Caco-2 (cell line): ENCODE measurements at regions not wholly inside any gene's neighbourhood (a gene's known extent, or its start where the extent isn't known, plus 50 kb on each side); places are given as distances from the start of the nearest gene placed in this dataset.

Experiments used
- BruUV-seq: library from RNA; stranded (reverse); fragments of 400-500 nt; replicated peaks from 2 replicates; lab custom pipeline; 2021; lab: Mats Ljungman, UMichigan
- CTCF ChIA-PET: fragments of 300-600 bp; sonication (Branson Sonifier 250); formaldehyde crosslinking; loops from one replicate; lab custom pipeline; 2022; ENCODE audit warnings: antibody characterized with exemption; lab: Charles Lee
- POLR2A ChIA-PET: fragments of 300-600 bp; sonication (Branson Sonifier 250); formaldehyde crosslinking; loops from one replicate; lab custom pipeline; 2022; ENCODE audit warnings: antibody characterized with exemption; lab: Charles Lee
- DNase-seq, 2 experiments: peaks; one replicate each; pipeline versions ENCODE4 v3.0.0 to v3.0.0-alpha.2; 2020 to 2022
- H3K27me3 ChIP-seq: replicated peaks from 2 replicates; pipeline ENCODE4 v1.6.0; 2011; ENCODE audit warnings: low read length; ENCODE audit not compliant: control insufficient read depth, insufficient read depth
- H3K36me3 ChIP-seq: 2 replicates; pipeline ENCODE4 v1.5.1; 2011; ENCODE audit warnings: low read length; ENCODE audit not compliant: control insufficient read depth, insufficient read depth
- H3K4me1 ChIP-seq: fragments of 250-450 bp; sonication (Bioruptor Pico); 2 replicates; pipeline ENCODE4 v1.5.1; 2020; ENCODE audit warnings: mild to moderate bottlenecking
- H3K4me3 ChIP-seq: 2 replicates; pipeline ENCODE4 v1.5.1; 2011; ENCODE audit warnings: low read depth, mild to moderate bottlenecking, control low read depth, low read length
- H3K9me3 ChIP-seq: fragments of 250-450 bp; sonication (Bioruptor Pico); 2 replicates; pipeline ENCODE4 v1.5.1; 2020; ENCODE audit warnings: mild to moderate bottlenecking, moderate library complexity
- H3K27ac Mint-ChIP-seq: one replicate; pipeline ENCODE4 v1.8.0; 2022; ENCODE audit warnings: mixed read lengths; ENCODE audit not compliant: unreplicated experiment
- H3K27me3 Mint-ChIP-seq: one replicate; pipeline ENCODE4 v1.8.0; 2022; ENCODE audit warnings: mixed read lengths; ENCODE audit not compliant: insufficient read depth, unreplicated experiment
- H3K36me3 Mint-ChIP-seq: one replicate; pipeline ENCODE4 v1.8.0; 2022; ENCODE audit warnings: mild to moderate bottlenecking, mixed read lengths; ENCODE audit not compliant: insufficient read depth, unreplicated experiment
- H3K4me1 Mint-ChIP-seq: one replicate; pipeline ENCODE4 v1.8.0; 2022; ENCODE audit warnings: low read depth, mixed read lengths; ENCODE audit not compliant: unreplicated experiment
- H3K4me3 Mint-ChIP-seq: one replicate; pipeline ENCODE4 v1.8.0; 2022; ENCODE audit warnings: mild to moderate bottlenecking, moderate library complexity, mixed read lengths; ENCODE audit not compliant: unreplicated experiment
- H3K9me3 Mint-ChIP-seq: one replicate; pipeline ENCODE4 v1.8.0; 2022; ENCODE audit warnings: mixed read lengths; ENCODE audit not compliant: unreplicated experiment
- CTCF ChIP-seq, 2 experiments: fragments of 200-600 bp in 1 of 2; IDR thresholded peaks; 1 replicate in 1 of 2; 2 replicates in 1 of 2; pipeline versions ENCODE4 v1.5.1 to v1.8.0; 2011 to 2022; ENCODE audit warnings: antibody characterized with exemption in 1 of 2, control low read depth in 1 of 2, inconsistent platforms in 1 of 2, low read depth in 1 of 2, low read length in 1 of 2, mild to moderate bottlenecking in 1 of 2, moderate library complexity in 1 of 2; ENCODE audit not compliant: insufficient read depth in 1 of 2, severe bottlenecking in 1 of 2, unreplicated experiment in 1 of 2
- intact Hi-C: fragments of 100-400 bp; cut with micrococcal nuclease; formaldehyde crosslinking; loops from one replicate; pipeline ENCODE4 v1.10.0; 2022; ENCODE audit not compliant: unreplicated experiment

- no peaks in the 10 kb centered on the region for H3K27me3 ChIP-seq
- Mint-ChIP-seq H3K27me3 (no peaks in the 10 kb centered on the region), H3K4me3 (no peak overlapping the region), H3K36me3 (no peaks in the 10 kb centered on the region), H3K27ac (no peak overlapping the region), H3K4me1 (no peaks in the 10 kb centered on the region), H3K9me3 (no peaks in the 10 kb centered on the region)
- no peaks in the 10 kb centered on the region for H3K9me3 ChIP-seq
- H3K4me3 ChIP-seq, result no peak overlapping the region
- POLR2A ChIA-PET, result no interaction called here
- no peak for DNase-seq
- TF ChIP-seq CTCF (IDR thresholded peaks at IDR 0.05; ENCODE audit: insufficient read depth in 1 of 2, low read depth in 1 of 2, low read length in 1 of 2, severe bottlenecking in 1 of 2, unreplicated experiment in 1 of 2), result no peak
- no TSS peak for BruUV-seq
- intact Hi-C loops, result no loop called here
- no peaks in the 10 kb centered on the region for H3K4me1 ChIP-seq
- H3K36me3 ChIP-seq, result no peaks in the 10 kb centered on the region
- CTCF ChIA-PET, result no interaction called here
Measured at GRCh38 chr5:152956943-152957613, 533.4 kb upstream of the GRIA1 start.

- peak in 1 of 2 experiments; percentile 30 for DNase-seq
- H3K4me3 Mint-ChIP-seq, result no peak overlapping the region
- H3K27ac Mint-ChIP-seq, result no peak overlapping the region
Measured at GRCh38 chr5:152978141-152978835, 512.2 kb upstream of the GRIA1 start.

GRCh38 chr5:152987131-152987530 is 503.3 kb upstream of the GRIA1 start:
- DNase-seq, result no peak
- Histone ChIP-seq H3K27me3 (no peaks in the 10 kb centered on the region), H3K9me3 (0 out of 2 replicates have a peak, but pooled peaks cover 3% of the 10 kb centered on the region), H3K4me3 (no peak overlapping the region), H3K4me1 (no peaks in the 10 kb centered on the region), H3K36me3 (no peaks in the 10 kb centered on the region)
- no peak for TF ChIP-seq CTCF (IDR thresholded peaks at IDR 0.05; ENCODE audit: insufficient read depth in 1 of 2, low read depth in 1 of 2, low read length in 1 of 2, severe bottlenecking in 1 of 2, unreplicated experiment in 1 of 2)
- Mint-ChIP-seq H3K4me1 (no peaks in the 10 kb centered on the region), H3K27me3 (no peaks in the 10 kb centered on the region), H3K4me3 (no peak overlapping the region), H3K9me3 (peaks cover 6% of the 10 kb centered on the region), H3K27ac (no peak overlapping the region), H3K36me3 (no peaks in the 10 kb centered on the region)
- CTCF ChIA-PET, result no interaction called here
- intact Hi-C loops, result no loop called here
- BruUV-seq, result no TSS peak
- POLR2A ChIA-PET, result no interaction called here

More at GRCh38 chr5:152978141-152978835, 512.2 kb upstream of the GRIA1 start:
- H3K4me1 Mint-ChIP-seq, result no peaks in the 10 kb centered on the region
- no peaks in the 10 kb centered on the region for H3K36me3 ChIP-seq
- H3K9me3 ChIP-seq, result peaks cover 14% of the 10 kb centered on the region
- ChIA-PET POLR2A (no interaction called here), CTCF (no interaction called here)
- TF ChIP-seq CTCF (IDR thresholded peaks at IDR 0.05; ENCODE audit: insufficient read depth in 1 of 2, low read depth in 1 of 2, low read length in 1 of 2, severe bottlenecking in 1 of 2, unreplicated experiment in 1 of 2), result no peak
- peaks cover 31% of the 10 kb centered on the region for H3K9me3 Mint-ChIP-seq
- H3K4me1 ChIP-seq, result no peaks in the 10 kb centered on the region
- H3K27me3 ChIP-seq, result no peaks in the 10 kb centered on the region
- no TSS peak for BruUV-seq
- no peaks in the 10 kb centered on the region for H3K36me3 Mint-ChIP-seq
- H3K27me3 Mint-ChIP-seq, result no peaks in the 10 kb centered on the region
- intact Hi-C loops, result no loop called here
- no peak overlapping the region for H3K4me3 ChIP-seq
